ENCODE measurements at regions not wholly inside any gene's neighbourhood (a gene's known extent, or its start where the extent isn't known, plus 50 kb on each side); places are given as distances from the start of the nearest gene placed in this dataset.
"Not testable (repeated sequence)": the region's sequence is repeated elsewhere in the genome, so short reads cannot be mapped to it uniquely, and the experiment has no call there.

DNA sequence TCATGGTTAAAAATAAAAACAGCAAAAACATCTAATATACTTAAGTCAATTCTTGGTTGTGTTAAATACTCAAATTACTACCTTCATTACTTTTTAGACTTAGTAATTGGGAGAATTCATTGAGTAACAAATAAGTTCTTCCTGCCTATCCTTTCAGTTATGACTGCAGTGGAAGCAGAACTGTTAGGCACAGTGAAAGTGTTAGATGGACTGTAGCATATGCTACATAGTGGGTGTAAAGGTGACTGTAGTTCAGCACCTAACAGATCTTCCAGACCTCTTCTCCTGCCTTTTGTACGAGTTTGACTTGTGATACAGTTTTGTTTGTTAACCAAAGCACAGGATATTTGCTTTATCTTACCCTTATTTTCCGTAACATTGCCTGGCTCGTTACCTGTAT lies 143.4 kb downstream of the KDM5D start:
- Histone ChIP-seq H3K36me3 (no peaks in the 10 kb centered on the region), H3K4me3 (no peak overlapping the region), H3K27me3 (replicated peaks; ENCODE audit: insufficient read depth) (no peaks in the 10 kb centered on the region), H3K27ac (no peak overlapping the region), H3K9me3 (no peaks in the 10 kb centered on the region), H3K4me1 (replicated peaks) (no peaks in the 10 kb centered on the region)
- intact Hi-C loops (cut with DNase I) = no loop called here
- DNase-seq (ENCODE audit: low spot score) = no peak
- 76% methylated on average over 3 of the region's 3 CpGs for WGBS
- TF ChIP-seq POLR2AphosphoS5 (IDR thresholded peaks at IDR 0.05) (no peak), POLR2A (IDR thresholded peaks at IDR 0.05) (no peak)
- TF ChIP-seq, protein P1, sequence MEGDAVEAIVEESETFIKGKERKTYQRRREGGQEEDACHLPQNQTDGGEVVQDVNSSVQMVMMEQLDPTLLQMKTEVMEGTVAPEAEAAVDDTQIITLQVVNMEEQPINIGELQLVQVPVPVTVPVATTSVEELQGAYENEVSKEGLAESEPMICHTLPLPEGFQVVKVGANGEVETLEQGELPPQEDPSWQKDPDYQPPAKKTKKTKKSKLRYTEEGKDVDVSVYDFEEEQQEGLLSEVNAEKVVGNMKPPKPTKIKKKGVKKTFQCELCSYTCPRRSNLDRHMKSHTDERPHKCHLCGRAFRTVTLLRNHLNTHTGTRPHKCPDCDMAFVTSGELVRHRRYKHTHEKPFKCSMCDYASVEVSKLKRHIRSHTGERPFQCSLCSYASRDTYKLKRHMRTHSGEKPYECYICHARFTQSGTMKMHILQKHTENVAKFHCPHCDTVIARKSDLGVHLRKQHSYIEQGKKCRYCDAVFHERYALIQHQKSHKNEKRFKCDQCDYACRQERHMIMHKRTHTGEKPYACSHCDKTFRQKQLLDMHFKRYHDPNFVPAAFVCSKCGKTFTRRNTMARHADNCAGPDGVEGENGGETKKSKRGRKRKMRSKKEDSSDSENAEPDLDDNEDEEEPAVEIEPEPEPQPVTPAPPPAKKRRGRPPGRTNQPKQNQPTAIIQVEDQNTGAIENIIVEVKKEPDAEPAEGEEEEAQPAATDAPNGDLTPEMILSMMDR (IDR thresholded peaks at IDR 0.05) = no peak

DNA sequence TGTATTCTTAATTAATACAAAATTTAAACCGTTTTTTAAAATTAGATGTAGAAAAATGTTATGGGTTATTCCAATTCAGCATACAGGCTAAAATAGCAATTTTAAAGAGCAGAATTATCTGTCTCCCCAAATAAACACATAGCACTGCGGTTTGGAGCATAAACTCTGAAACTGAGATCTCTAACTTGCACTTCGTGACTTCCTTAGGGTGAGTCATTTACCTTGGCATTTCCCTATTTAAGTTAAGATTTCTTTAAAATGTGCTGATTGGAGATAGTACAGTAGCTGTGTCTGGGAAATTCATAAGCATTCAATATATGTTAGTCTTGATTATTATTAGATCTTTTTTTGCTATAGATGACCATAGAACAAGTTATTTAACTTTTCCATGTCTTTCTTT lies 143.8 kb downstream of the KDM5D start:
- Histone ChIP-seq H3K4me1 (replicated peaks) (no peaks in the 10 kb centered on the region), H3K4me3 (no peak overlapping the region), H3K27ac (no peak overlapping the region), H3K9me3 (no peaks in the 10 kb centered on the region), H3K36me3 (no peaks in the 10 kb centered on the region), H3K27me3 (replicated peaks; ENCODE audit: insufficient read depth) (no peaks in the 10 kb centered on the region)
- no peak for TF ChIP-seq POLR2AphosphoS5 (IDR thresholded peaks at IDR 0.05)
- no peak for TF ChIP-seq POLR2A (IDR thresholded peaks at IDR 0.05)
- TF ChIP-seq, protein P1 (IDR thresholded peaks at IDR 0.05) = no peak
- WGBS = 86% methylated on average over 3 of the region's 3 CpGs
- no peak for DNase-seq (ENCODE audit: low spot score)
- intact Hi-C loops (cut with DNase I) = no loop called here

DNA sequence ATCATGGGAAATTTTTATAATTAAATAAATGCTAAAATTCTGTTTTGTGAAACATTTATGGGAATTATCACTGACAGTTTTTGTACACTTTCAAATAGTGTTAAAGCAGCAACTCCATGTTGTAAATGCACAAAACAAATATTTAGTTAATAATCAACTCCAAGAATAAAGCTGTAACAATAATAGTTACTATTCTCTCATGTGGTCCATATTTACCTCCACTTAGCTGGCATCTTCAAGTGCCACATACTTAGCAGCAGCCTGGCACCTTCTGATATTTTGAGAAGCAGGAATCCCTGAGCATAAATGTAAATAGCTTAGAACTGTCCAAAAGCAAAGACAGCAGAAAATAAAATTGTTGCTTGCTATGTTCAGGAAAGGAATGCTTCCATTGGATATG lies 154.3 kb downstream of the KDM5D start:
- H3K27ac ChIP-seq = no peak overlapping the region
- TF ChIP-seq, protein P1 (IDR thresholded peaks at IDR 0.05) = no peak
- no peak for TF ChIP-seq POLR2A (IDR thresholded peaks at IDR 0.05)
- TF ChIP-seq POLR2AphosphoS5 (IDR thresholded peaks at IDR 0.05) = no peak
- H3K4me1 ChIP-seq (replicated peaks) = no peaks in the 10 kb centered on the region
- H3K27me3 ChIP-seq (replicated peaks; ENCODE audit: insufficient read depth) = no peaks in the 10 kb centered on the region
- no peak overlapping the region for H3K4me3 ChIP-seq
- no peaks in the 10 kb centered on the region for H3K9me3 ChIP-seq
- DNase-seq (ENCODE audit: low spot score) = no peak
- intact Hi-C loops (cut with DNase I) = no loop called here
- no peaks in the 10 kb centered on the region for H3K36me3 ChIP-seq

DNA sequence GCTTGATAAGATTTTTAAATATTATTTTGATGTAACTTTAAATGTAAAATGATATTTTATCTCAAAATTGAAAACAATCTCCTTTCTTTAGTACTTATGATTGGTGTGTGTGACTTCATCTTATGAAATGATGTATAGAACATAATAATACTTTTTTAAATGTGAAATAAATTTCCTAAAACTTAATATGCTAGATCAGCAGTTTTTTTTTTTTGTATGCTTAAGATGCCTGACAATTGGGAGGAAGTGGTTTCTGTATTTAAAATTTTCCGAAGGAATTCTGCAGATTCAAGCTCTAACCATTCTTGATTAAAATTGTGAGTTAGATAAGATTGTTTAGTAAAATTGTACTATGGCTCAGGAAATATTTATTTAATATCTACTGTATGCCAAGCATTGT lies 154.9 kb downstream of the KDM5D start:
- no peaks in the 10 kb centered on the region for H3K36me3 ChIP-seq
- no peak overlapping the region for H3K4me3 ChIP-seq
- H3K9me3 ChIP-seq = no peaks in the 10 kb centered on the region
- H3K4me1 ChIP-seq (replicated peaks) = no peaks in the 10 kb centered on the region
- H3K27ac ChIP-seq = no peak overlapping the region
- no peak for DNase-seq (ENCODE audit: low spot score)
- no peaks in the 10 kb centered on the region for H3K27me3 ChIP-seq (replicated peaks; ENCODE audit: insufficient read depth)
- 92% methylated on average over 1 of the region's 1 CpG for WGBS
- TF ChIP-seq POLR2AphosphoS5 (IDR thresholded peaks at IDR 0.05) = no peak
- TF ChIP-seq POLR2A (IDR thresholded peaks at IDR 0.05) = no peak
- TF ChIP-seq, protein P1 (IDR thresholded peaks at IDR 0.05) = no peak
- intact Hi-C loops (cut with DNase I) = no loop called here

DNA sequence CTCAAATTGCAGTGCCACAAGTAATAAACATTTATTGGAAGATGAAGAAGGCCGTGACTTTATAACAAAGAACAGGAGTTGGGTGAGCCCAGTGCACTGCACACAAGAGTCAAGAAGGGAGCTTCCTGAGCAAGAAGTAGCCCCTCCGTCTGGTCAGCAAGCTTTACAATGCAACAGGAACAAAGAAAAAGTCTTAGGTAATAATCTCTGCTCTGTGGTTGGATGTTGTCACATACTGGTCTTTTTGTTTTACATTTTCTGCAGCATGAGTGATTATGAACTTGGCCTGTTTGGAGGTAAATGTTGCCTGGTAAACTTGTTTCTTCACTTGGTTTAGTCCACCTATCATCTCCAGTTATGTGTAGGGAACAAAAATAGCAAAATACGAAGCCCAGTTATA lies 157.2 kb downstream of the KDM5D start:
- H3K4me1 ChIP-seq (replicated peaks) = no peaks in the 10 kb centered on the region
- intact Hi-C loops (cut with DNase I) = no loop called here
- no peaks in the 10 kb centered on the region for H3K36me3 ChIP-seq
- H3K9me3 ChIP-seq = no peaks in the 10 kb centered on the region
- no peak for TF ChIP-seq POLR2AphosphoS5 (IDR thresholded peaks at IDR 0.05)
- TF ChIP-seq, protein P1 (IDR thresholded peaks at IDR 0.05) = no peak
- no peak for TF ChIP-seq POLR2A (IDR thresholded peaks at IDR 0.05)
- no peak overlapping the region for H3K4me3 ChIP-seq
- WGBS = 79% methylated on average over 3 of the region's 3 CpGs
- no peaks in the 10 kb centered on the region for H3K27me3 ChIP-seq (replicated peaks; ENCODE audit: insufficient read depth)
- no peak overlapping the region for H3K27ac ChIP-seq
- DNase-seq (ENCODE audit: low spot score) = no peak

DNA sequence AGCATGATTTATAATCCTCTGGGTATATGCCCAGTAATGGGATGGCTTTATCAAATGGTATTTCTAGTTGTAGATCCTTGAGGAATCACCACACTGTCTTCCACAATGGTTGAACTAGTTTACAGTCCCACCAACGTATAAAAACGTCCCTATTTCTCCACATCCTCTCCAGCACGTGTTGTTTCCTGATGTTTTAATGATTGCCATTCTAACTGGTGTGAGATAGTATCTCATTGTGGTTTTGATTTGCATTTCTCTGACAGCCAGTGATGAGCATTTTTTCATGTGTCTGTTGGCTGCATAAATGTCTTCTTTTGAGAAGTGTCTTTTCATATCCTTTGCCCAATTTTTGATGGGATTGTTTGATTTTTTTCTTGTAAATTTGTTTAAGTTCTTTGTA lies 163.5 kb downstream of the KDM5D start:
- DNase-seq (ENCODE audit: low spot score); intact Hi-C loops (cut with DNase I); H3K27ac ChIP-seq; H3K9me3 ChIP-seq; H3K4me1 ChIP-seq (replicated peaks); H3K27me3 ChIP-seq (replicated peaks; ENCODE audit: insufficient read depth); H3K36me3 ChIP-seq; H3K4me3 ChIP-seq: not testable (repeated sequence)
- WGBS = 18% methylated on average over 3 of the region's 3 CpGs
